ENCODE measurements at regions not wholly inside any gene's neighbourhood (a gene's known extent, or its start where the extent isn't known, plus 50 kb on each side); places are given as distances from the start of the nearest gene placed in this dataset.
"Not testable (repeated sequence)": the region's sequence is repeated elsewhere in the genome, so short reads cannot be mapped to it uniquely, and the experiment has no call there.

DNA sequence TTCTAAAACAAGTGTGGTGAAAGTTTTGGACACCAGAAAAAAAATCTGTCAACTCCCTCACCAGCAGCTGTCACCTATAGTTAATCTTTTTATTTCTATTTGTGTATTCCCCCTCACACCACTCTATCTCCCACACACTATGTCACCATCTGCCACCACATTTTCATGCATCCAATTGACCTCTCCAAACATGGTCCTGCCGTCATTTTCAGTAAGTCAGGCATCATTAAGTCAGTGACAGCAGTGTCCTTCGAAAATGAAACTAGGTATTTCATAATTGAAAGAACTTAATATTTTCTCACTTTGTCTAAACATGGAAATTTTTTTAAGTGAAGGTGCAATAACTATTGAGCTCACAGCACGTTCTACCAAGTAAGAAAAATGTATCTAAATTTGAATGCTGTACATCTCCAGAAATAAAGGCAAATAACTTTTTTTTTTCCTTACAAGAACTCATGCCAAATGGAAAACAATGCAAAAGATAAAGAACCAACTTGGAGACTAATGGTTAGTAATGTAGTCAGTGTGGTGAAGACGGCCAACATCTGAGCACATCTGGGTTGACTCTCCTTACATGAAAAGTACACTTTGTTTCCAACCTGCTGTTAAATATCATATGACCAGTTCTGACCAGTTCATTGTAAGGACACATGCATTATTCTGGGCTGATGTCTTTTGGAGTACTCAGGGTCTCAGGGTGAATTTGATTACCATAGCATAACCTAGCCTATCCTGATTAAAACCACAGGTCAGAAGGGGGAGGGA, 623.3 kb upstream of the MANEA start:
- DNase-seq, result peak; percentile 6

DNA sequence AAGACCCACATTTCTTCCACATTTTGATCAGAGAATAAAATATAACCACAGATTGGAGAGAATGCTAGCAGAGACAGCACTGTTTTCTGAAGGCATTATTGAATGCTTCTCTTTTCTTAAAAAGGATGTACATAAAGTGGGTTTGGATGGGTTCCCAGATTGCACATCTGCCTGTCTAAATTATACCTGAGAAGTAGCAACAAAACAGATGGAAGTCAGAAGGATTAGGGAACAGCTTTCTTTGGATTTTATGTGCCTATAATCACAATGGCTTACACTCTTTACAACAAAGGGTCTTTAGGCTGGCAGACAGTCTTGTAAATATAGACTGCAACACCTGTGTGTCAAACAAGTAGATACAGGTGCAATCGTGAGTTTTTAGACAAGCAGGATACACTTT, 622.2 kb upstream of the MANEA start:
- DNase-seq, result no peak

DNA sequence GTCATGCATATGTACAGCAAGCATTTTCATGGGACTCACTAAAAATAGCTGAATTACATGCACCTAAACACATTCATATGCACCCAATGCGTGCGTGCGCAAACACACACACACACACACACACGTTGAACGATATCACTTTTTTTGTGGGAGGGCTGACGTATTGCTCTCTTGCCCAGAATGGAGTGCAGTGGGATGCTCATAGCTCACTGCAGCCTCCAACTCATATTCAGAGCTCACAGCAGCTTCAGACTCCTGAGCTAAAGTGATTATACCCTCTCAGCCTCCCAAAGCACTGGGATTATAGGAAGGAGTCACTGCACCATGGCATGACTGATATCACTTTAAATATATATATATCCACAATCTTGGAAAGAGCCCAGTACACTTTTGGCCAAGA, 620.4 kb upstream of the MANEA start:
- peak; percentile 42 for DNase-seq

DNA sequence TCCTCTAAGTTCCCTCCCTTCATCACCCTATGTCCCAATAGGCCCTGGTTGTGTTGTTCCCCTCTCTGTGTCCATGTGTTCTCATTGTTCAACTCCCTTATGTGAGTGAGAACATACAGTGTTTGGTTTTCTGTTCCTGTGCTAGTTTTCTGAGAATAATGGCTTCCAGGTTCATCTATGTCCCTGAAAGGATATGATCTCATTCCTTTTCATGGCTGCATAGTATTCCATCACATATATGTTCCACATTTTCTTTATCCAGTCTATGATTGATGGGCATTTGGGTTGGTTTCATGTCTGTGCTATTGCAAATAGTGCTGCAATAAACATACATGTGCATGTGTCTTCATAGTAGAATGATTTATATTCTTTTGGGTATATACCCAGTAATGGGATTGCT, 612.6 kb upstream of the MANEA start:
- not testable (repeated sequence) for DNase-seq

DNA sequence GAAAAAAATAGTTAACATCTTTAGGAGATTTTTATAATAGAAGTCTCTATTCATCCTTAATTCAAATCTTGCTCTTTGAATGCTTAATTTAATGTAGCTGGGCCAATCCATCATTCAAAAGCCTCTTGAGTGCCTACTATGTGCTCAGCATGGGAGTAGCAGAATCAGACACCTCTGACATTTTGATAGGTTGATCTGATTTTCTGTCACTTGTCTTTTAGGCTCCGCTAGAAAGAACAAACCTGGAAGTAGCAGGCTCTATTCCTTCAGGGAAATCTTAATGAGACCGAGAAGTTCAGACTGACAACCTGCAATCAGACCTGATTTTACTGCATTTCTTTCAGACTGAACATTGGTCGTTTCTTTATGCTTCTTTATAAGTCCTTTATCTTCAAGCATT, 588.6 kb upstream of the MANEA start:
- DNase-seq, result no peak

DNA sequence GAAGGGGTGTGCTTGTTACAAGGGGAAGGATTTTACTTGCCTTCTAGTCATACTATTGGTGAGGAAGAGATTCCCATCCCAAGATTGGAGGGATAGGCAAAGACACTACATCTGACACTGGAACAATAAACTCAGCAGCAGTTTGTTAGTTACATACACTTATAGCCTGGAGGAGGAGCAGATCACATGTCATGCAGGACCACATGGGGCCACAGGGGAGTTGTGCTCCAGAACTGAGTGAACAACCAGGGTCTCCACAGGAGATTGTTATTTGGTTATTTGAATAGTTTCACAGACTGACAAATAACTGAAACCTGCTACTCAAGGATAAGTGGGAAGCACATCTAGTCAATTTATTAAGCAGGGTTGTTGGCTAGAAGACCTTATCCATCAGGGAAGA, 559.4 kb upstream of the MANEA start:
- DNase-seq, result no peak

Data from eye (tissue), 1 donor.